ENCODE measurements at regions not wholly inside any gene's neighbourhood (a gene's known extent, or its start where the extent isn't known, plus 50 kb on each side); places are given as distances from the start of the nearest gene placed in this dataset.

DNA sequence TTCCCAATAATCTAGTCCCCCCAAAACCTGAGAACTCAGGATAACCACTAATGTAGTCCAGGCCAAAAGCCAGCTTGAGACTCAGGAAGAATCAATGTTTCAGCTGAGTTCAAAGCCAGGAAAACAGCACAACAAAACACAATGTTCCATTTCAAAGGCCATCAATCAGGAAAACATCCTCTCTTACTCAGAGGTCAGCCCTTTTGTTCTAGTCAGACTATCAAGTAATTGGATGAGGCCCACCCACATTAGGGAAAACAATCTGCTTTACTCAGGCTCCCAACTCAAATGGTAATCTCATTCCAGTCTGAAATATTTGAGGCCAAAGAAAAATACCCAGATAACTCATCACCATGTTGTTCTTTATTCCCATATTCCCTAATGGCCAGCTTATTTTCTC is 152.2 kb downstream of the SDHAF3 start:
- TF ChIP-seq PHB2 (IDR thresholded peaks at IDR 0.05; ENCODE audit: partially characterized antibody) (no peak), MTF1 (CRISPR knock-in tag; IDR thresholded peaks at IDR 0.05) (no peak), EP300 (IDR thresholded peaks at IDR 0.05; ENCODE audit: low read depth in 2 of 2, low read length in 2 of 2) (no peak), EP300 (CRISPR knock-in tag; IDR thresholded peaks at IDR 0.05; ENCODE audit: borderline replicate concordance) (no peak), ZBTB7A (CRISPR knock-in tag; IDR thresholded peaks at IDR 0.05) (no peak), TAF15 (IDR thresholded peaks at IDR 0.05; ENCODE audit: low read depth, low read length, poor library complexity, severe bottlenecking) (no peak), DMAP1 (CRISPR knock-in tag; IDR thresholded peaks at IDR 0.05) (no peak), TEAD2 (CRISPR knock-in tag; IDR thresholded peaks at IDR 0.05) (no peak), MYNN (CRISPR knock-in tag; IDR thresholded peaks at IDR 0.05; ENCODE audit: low read depth) (no peak), PHF8 (CRISPR knock-in tag; IDR thresholded peaks at IDR 0.05) (no peak), SRSF1 (optimal IDR thresholded peaks at IDR 0.05; ENCODE audit: low read depth, low read length) (no peak), POLR2A (IDR thresholded peaks at IDR 0.05; ENCODE audit: insufficient read depth in 1 of 2, low read depth in 2 of 2, low read length in 2 of 2) (no peak), SOX5 (CRISPR knock-in tag; IDR thresholded peaks at IDR 0.05; ENCODE audit: borderline replicate concordance) (no peak)
- TF ChIP-seq, protein P1, sequence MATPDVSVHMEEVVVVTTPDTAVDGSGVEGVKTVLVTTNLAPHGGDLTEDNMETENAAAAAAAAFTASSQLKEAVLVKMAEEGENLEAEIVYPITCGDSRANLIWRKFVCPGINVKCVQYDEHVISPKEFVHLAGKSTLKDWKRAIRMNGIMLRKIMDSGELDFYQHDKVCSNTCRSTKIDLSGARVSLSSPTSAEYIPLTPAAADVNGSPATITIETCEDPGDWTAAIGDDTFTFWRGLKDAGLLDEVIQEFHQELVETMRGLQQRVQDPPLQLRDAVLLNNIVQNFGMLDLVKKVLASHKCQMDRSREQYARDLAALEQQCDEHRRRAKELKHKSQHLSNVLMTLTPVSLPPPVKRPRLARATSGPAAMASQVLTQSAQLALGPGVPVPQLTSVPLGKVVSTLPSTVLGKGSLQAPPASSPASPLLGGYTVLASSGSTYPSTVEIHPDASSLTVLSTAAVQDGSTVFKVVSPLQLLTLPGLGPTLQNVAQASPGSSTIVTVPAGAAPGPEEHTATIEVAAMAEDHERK (CRISPR knock-in tag; IDR thresholded peaks at IDR 0.05; ENCODE audit: low read depth) = no peak
- TF ChIP-seq, protein P2, sequence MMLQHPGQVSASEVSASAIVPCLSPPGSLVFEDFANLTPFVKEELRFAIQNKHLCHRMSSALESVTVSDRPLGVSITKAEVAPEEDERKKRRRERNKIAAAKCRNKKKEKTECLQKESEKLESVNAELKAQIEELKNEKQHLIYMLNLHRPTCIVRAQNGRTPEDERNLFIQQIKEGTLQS (CRISPR knock-in tag; IDR thresholded peaks at IDR 0.05) = no peak

Measured in HepG2 (cell line).